Endothelial cell of umbilical vein (primary cell): ENCODE measurements at regions not wholly inside any gene's neighbourhood (a gene's known extent, or its start where the extent isn't known, plus 50 kb on each side); places are given as distances from the start of the nearest gene placed in this dataset.

Experiments used
- EZH2 ChIP-seq: IDR thresholded peaks from 2 replicates; pipeline ENCODE4 v1.6.1; 2012; ENCODE audit warnings: borderline replicate concordance, low read depth, mild to moderate bottlenecking, moderate library complexity, low read length, inconsistent platforms; ENCODE audit not compliant: severe bottlenecking
- FOS ChIP-seq: IDR thresholded peaks from 2 replicates; pipeline ENCODE4 v1.6.1; 2011; ENCODE audit warnings: mild to moderate bottlenecking, low read length, moderate library complexity, borderline replicate concordance; ENCODE audit not compliant: insufficient read depth
- GATA2 ChIP-seq: IDR thresholded peaks from 2 replicates; pipeline ENCODE4 v1.7.0; 2011; ENCODE audit warnings: low read depth, mild to moderate bottlenecking, moderate library complexity, mixed read lengths, low read length; ENCODE audit not compliant: insufficient read length, insufficient read depth
- MYC ChIP-seq: IDR thresholded peaks from one replicate; pipeline ENCODE4 v1.6.1; 2011; ENCODE audit warnings: mild to moderate bottlenecking, low read depth, low read length
- POLR2A ChIP-seq: IDR thresholded peaks from 2 replicates; pipeline ENCODE4 v1.6.1; 2012; ENCODE audit warnings: low read depth, mild to moderate bottlenecking, control low read depth, low read length
- POLR2AphosphoS5 ChIP-seq: IDR thresholded peaks from 2 replicates; pipeline ENCODE4 v1.6.1; 2012; ENCODE audit warnings: low read depth, mild to moderate bottlenecking, control low read depth, low read length, moderate library complexity; ENCODE audit not compliant: insufficient read depth
- TF ChIP-seq, protein P1 (sequence below), 2 donors: IDR thresholded peaks; 1 replicate in 1 of 2; 2 replicates in 1 of 2; pipeline ENCODE4 v1.5.1; 2011; ENCODE audit warnings: low read length in 2 of 2, mild to moderate bottlenecking in 2 of 2, moderate library complexity in 2 of 2, control low read depth in 1 of 2, inconsistent platforms in 1 of 2, low read depth in 1 of 2; ENCODE audit not compliant: insufficient read depth in 1 of 2; ENCODE audit errors: extremely low read depth in 1 of 2

- TF ChIP-seq, protein P1, sequence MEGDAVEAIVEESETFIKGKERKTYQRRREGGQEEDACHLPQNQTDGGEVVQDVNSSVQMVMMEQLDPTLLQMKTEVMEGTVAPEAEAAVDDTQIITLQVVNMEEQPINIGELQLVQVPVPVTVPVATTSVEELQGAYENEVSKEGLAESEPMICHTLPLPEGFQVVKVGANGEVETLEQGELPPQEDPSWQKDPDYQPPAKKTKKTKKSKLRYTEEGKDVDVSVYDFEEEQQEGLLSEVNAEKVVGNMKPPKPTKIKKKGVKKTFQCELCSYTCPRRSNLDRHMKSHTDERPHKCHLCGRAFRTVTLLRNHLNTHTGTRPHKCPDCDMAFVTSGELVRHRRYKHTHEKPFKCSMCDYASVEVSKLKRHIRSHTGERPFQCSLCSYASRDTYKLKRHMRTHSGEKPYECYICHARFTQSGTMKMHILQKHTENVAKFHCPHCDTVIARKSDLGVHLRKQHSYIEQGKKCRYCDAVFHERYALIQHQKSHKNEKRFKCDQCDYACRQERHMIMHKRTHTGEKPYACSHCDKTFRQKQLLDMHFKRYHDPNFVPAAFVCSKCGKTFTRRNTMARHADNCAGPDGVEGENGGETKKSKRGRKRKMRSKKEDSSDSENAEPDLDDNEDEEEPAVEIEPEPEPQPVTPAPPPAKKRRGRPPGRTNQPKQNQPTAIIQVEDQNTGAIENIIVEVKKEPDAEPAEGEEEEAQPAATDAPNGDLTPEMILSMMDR (IDR thresholded peaks at IDR 0.05; ENCODE audit: extremely low read depth in 1 of 2, insufficient read depth in 1 of 2, low read depth in 1 of 2, low read length in 2 of 2): no peak
- no peak for TF ChIP-seq GATA2
- TF ChIP-seq EZH2: no peak
- no peak for TF ChIP-seq FOS
- TF ChIP-seq POLR2A: no peak
- no peak for TF ChIP-seq MYC
- no peak for TF ChIP-seq POLR2AphosphoS5
These were observed 448.7 kb downstream of the PREX1 start for GRCh38 chr20:48378976-48379675.
